CD4-positive, alpha-beta T cell treated with Interleukin-17A for 4 hours (primary cell): ENCODE measurements at regions not wholly inside any gene's neighbourhood (a gene's known extent, or its start where the extent isn't known, plus 50 kb on each side); places are given as distances from the start of the nearest gene placed in this dataset.

ENCODE experiments used
- DNase-seq: peaks from one replicate; pipeline ENCODE4 v3.0.0-alpha.2; 2020; ENCODE audit warnings: mixed read lengths

- no peak for DNase-seq
Measured at GRCh38 chr16:9484426-9484825, 393.0 kb downstream of the HAPSTR1 start.

DNA sequence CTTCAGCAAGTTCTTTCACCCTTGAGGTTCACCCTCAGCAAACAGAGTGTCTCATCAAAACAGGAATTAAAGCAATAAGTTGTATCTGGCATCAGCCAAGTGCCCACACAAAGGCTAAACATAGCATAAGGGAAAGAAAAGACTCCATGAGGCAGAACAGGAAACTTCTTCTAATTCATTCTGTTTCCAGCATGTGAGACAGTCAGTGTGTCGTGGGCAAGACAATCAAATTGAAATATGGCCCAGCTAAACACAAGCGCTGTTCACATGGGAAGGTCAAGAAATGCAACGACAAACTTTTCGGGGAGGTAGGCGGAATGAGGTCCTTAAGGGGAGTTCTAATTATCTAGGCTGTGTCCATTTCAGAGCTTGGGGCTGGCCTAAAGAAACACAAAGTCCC, 393.4 kb downstream of the HAPSTR1 start:
- DNase-seq: no peak

DNA sequence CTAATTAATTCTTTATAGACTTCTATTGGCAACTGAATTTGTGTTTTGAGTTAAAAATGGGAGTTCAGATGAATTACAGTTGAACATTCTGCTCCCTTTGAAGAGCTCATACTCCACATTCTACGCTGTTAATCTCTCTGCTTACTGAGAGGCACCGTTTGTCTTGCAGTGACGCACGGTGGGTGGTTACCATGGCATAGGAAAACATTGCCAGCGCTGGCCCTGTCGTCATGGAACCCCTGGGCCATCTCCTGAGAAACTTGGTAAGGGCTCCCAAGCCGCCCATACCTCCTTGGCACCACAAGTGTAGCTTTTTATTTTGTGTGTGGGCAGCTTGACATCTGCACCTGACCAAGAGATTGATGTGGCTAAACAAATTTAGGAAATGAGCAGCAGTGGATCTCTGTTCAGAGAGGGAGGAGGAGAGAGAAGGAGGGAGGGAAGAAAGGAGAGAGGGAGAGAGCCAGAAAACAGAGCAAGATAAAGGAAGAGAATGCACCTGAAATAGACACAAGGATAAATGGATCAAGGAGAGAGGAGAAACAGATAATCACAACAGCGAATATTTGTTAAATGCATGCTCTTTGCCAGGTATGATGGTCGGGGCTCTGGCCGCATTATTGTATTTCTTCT, 398.5 kb downstream of the HAPSTR1 start:
- DNase-seq: no peak

- DNase-seq: no peak
Measured at GRCh38 chr16:9495824-9496223, 404.4 kb downstream of the HAPSTR1 start.

DNA sequence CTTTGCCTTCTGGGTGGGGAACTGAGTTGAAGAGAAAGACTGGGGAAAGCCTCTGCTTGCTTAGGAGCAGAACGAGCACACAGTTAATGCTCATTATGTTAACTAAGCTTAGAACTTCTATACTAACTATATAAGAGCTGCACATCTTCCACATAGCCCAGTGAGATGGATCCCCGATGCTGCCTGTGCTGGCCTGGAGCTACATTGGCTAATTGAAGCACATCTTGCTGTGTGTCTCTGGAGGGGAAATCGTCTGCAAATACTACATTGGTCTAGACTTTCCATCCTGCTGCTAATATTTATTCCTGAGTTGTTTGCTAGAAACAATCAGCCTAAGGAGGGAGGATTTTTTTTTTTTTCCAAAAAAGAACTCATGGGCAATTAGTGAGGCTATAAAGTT, 406.3 kb downstream of the HAPSTR1 start:
- DNase-seq: no peak

DNA sequence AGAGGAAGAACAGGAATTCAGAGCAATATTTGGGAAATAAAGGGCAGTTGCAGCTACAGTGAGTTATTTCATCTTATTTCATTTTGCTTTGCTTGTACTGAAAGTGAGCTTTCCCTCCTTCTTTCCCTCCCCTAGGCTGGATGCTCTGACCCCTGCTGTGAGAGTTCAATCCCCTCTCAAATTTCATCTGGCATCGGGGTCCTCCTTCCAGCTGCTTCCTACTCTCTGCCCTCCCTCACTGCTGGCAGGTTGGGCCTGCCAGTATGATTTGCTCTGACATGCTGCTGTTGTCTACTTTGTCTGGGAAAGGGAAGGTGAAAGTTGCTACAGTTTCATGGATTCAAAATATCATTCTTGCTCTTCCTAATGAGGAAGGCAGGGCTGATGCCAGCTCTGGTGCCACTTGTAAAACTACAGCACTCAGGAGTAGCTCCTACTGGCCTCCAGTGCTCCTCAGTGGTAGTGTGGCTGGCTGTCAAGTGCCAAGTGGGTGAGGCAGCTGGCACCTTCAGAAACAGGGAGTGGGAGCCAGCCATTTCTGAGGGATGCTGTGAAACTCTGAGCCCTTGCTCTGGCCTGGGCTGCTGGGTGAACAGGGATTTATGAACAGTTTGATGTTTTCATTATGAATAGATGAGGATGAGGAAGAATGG, 408.6 kb downstream of the HAPSTR1 start:
- DNase-seq: no peak

- DNase-seq: no peak
Measured at GRCh38 chr16:9500872-9501271, 409.4 kb downstream of the HAPSTR1 start.

- no peak for DNase-seq
Measured at GRCh38 chr16:9503251-9503984, 412.0 kb downstream of the HAPSTR1 start.

- DNase-seq: no peak
Measured at GRCh38 chr16:9508328-9508936, 417.0 kb downstream of the HAPSTR1 start.

- no peak for DNase-seq
Measured at GRCh38 chr16:9509663-9510062, 418.2 kb downstream of the HAPSTR1 start.

- DNase-seq: no peak
Measured at GRCh38 chr16:9511389-9511788, 419.9 kb downstream of the HAPSTR1 start.

GRCh38 chr16:9516444-9516843, 425.0 kb downstream of the HAPSTR1 start:
- DNase-seq: no peak

- DNase-seq: no peak
Measured at GRCh38 chr16:9518051-9518450, 426.6 kb downstream of the HAPSTR1 start.

- no peak for DNase-seq
Measured at GRCh38 chr16:9518581-9518980, 427.1 kb downstream of the HAPSTR1 start.

DNA sequence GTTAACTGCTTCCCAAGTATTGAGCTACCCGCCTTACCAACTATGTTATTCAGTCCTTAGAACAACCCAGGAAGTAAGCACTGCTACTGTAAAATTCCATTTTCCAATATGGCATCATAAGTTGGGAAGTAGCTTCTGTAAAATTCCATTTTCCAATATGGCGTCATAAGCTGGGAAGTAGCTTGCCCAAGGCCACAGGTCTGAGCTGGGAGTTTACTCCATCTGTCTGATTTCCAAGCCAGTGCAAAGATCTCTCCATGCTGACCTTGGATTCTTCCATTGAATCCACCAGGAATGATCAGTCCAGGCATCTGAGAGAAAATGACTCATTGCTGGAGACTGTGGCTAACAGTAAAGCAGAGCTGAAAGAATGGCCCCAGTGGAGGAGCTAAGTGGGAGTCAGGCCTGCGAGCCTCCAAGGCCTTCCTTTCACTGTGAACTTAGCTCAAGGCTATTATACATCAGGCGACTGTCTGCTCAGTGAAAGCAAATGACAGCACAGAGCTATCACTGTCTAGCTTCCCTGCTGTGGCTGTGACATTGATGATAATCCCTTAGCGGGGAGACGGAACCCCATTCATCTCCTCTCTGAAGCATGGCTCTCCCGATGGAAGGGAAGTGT, 430.4 kb downstream of the HAPSTR1 start:
- DNase-seq: no peak

- no peak for DNase-seq
Measured at GRCh38 chr16:9522614-9523013, 431.2 kb downstream of the HAPSTR1 start.

DNA sequence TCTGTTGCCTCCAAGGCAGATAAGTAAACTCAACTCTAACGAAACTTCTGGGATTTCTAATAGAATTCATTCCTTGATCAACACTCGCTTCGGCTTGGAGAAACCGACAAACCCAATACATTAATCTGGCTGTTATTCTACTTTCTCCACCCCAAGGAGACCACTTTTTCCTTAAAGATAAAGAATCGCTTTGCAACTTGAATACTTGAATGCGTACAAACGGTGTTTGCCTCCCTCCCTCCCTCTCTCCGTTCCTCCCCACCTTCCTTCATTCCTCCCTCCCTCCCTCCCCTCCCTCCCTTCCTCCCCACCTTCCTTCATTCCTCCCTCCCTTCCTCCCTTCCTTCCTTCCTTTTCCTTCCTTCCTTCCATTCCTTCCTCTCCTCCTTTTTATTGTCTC, 432.6 kb downstream of the HAPSTR1 start:
- DNase-seq: no peak

DNA sequence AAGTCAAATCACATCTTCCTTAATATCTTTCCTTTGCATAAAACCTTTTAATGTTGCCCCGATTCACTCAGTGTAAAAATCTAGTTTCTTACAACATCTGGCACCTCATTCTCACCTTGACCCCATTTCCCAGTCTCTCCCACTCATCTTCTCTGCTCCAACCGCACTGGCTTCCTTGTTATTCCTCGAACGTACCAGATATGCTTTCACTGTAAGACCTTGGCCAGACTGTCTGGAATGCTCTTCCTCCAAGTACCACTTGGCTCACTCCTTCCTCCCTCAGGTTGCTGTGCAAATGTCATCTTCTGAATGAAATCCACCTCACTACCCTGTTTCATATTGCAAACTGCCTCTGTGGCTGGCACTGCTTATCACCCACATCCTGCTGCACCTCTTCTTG, 433.6 kb downstream of the HAPSTR1 start:
- DNase-seq: no peak

- DNase-seq: no peak
Measured at GRCh38 chr16:9526791-9527190, 435.3 kb downstream of the HAPSTR1 start.

GRCh38 chr16:9527976-9528375, 436.5 kb downstream of the HAPSTR1 start:
- no peak for DNase-seq

GRCh38 chr16:9528511-9529079, 437.2 kb downstream of the HAPSTR1 start:
- DNase-seq: no peak

DNA sequence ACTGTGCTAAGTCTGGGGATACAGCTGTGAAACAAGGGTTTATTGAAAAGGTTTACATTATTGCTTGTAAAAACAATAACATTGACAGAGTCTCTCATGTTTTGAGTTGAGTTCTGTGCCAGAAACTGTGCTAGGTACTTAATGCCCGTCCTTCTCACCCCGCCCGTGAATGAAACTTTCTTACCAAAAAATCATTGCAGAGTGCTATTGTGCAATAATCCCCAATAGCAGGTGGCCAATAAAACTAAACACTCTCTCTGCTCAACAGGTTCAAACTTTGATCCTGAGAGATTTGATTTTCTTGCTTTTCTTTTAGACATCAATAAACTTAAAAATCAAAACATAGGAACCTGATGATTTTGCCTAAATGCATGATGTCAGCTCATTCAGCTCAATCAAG, 441.6 kb downstream of the HAPSTR1 start:
- DNase-seq: no peak

DNA sequence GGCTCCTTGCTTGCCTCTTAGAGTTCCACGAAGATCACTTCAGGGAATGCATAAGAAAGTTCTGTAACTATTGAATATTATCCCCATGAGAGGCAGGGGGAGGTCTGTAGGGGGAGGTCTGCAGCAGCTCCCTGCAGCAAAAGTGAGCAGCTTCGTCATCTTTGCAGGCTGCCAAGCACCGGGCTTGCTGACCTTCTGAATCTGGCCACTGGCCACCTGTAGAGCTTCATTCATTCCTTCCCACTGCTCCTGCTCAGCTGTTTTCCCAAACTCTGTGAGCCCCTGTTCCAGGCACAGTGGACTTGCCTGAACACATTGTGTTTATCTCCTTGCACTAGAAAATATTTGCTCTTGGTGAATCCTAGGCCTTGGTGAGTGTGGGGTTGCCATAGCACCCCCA, 443.3 kb downstream of the HAPSTR1 start:
- DNase-seq: no peak
